ENCODE measurements at regions not wholly inside any gene's neighbourhood (a gene's known extent, or its start where the extent isn't known, plus 50 kb on each side); places are given as distances from the start of the nearest gene placed in this dataset.

GRCh38 chr6:62626661-62627060, 340.6 kb upstream of the KHDRBS2 start:
- no peak overlapping the region for H3K4me3 ChIP-seq (ENCODE audit: low read length)
- DNase-seq (ENCODE audit: low read depth): no peak
- no peak for TF ChIP-seq CTCF (IDR thresholded peaks at IDR 0.05; ENCODE audit: insufficient read depth, low read depth, low read length, missing control alignments)

- no peak for TF ChIP-seq CTCF (IDR thresholded peaks at IDR 0.05; ENCODE audit: insufficient read depth, low read depth, low read length, missing control alignments)
- peak; percentile 2 for DNase-seq (ENCODE audit: low read depth)
- no peak overlapping the region for H3K4me3 ChIP-seq (ENCODE audit: low read length)
Measured at GRCh38 chr6:62623846-62624532, 338.0 kb upstream of the KHDRBS2 start.

GRCh38 chr6:62615366-62616015, 329.5 kb upstream of the KHDRBS2 start:
- no peak overlapping the region for H3K4me3 ChIP-seq (ENCODE audit: low read length)
- TF ChIP-seq CTCF (IDR thresholded peaks at IDR 0.05; ENCODE audit: insufficient read depth, low read depth, low read length, missing control alignments): no peak
- DNase-seq (ENCODE audit: low read depth): no peak

GRCh38 chr6:62614442-62614841, 328.4 kb upstream of the KHDRBS2 start:
- no peak for TF ChIP-seq CTCF (IDR thresholded peaks at IDR 0.05; ENCODE audit: insufficient read depth, low read depth, low read length, missing control alignments)
- no peak overlapping the region for H3K4me3 ChIP-seq (ENCODE audit: low read length)
- no peak for DNase-seq (ENCODE audit: low read depth)

- H3K4me3 ChIP-seq (ENCODE audit: low read length): no peak overlapping the region
- no peak for TF ChIP-seq CTCF (IDR thresholded peaks at IDR 0.05; ENCODE audit: insufficient read depth, low read depth, low read length, missing control alignments)
- no peak for DNase-seq (ENCODE audit: low read depth)
Measured at GRCh38 chr6:62613928-62614327, 327.9 kb upstream of the KHDRBS2 start.

GRCh38 chr6:62612471-62612870, 326.4 kb upstream of the KHDRBS2 start:
- DNase-seq (ENCODE audit: low read depth): no peak
- no peak for TF ChIP-seq CTCF (IDR thresholded peaks at IDR 0.05; ENCODE audit: insufficient read depth, low read depth, low read length, missing control alignments)
- H3K4me3 ChIP-seq (ENCODE audit: low read length): no peak overlapping the region

GRCh38 chr6:62570372-62570771, 284.3 kb upstream of the KHDRBS2 start:
- TF ChIP-seq CTCF (IDR thresholded peaks at IDR 0.05; ENCODE audit: insufficient read depth, low read depth, low read length, missing control alignments): no peak
- H3K4me3 ChIP-seq (ENCODE audit: low read length): no peak overlapping the region
- no peak for DNase-seq (ENCODE audit: low read depth)
